SK-N-SH treated with all-trans-retinoic acid at 6 μM for 48 hours (cell line): ENCODE measurements at regions not wholly inside any gene's neighbourhood (a gene's known extent, or its start where the extent isn't known, plus 50 kb on each side); places are given as distances from the start of the nearest gene placed in this dataset.

Source experiments
- ATAC-seq: fragments of 200-7000 bp; cut with Tn5 transposase; 3 replicates; pipeline ENCODE4 v1.9.1; 2020; ENCODE audit warnings: mild to moderate bottlenecking, moderate library complexity
- ARNTL ChIP-seq: fragments of 450-650 bp; formaldehyde crosslinking; IDR thresholded peaks from 2 replicates; pipeline ENCODE4 v1.5.0; 2020; ENCODE audit warnings: low read depth, mild to moderate bottlenecking, moderate library complexity, borderline replicate concordance
- BACH2 ChIP-seq: fragments of 250-450 bp; sonication (Bioruptor Pico); IDR thresholded peaks from 2 replicates; pipeline ENCODE4 v1.9.0; 2021; ENCODE audit warnings: mild to moderate bottlenecking, borderline replicate concordance
- CREB5 ChIP-seq: fragments of 250-450 bp; sonication (Bioruptor Pico); IDR thresholded peaks from 2 replicates; pipeline ENCODE4 v1.5.1; 2020; ENCODE audit warnings: low read depth, mild to moderate bottlenecking, moderate library complexity
- CSDC2 ChIP-seq: fragments of 250-450 bp; sonication (Bioruptor Pico); IDR thresholded peaks from 2 replicates; pipeline ENCODE4 v1.5.0; 2020; ENCODE audit warnings: mild to moderate bottlenecking, moderate library complexity
- CSRNP3 ChIP-seq: fragments of 250-450 bp; sonication (Bioruptor Pico); IDR thresholded peaks from 2 replicates; pipeline ENCODE4 v1.5.1; 2021; ENCODE audit warnings: mild to moderate bottlenecking, moderate library complexity
- ESRRG ChIP-seq: fragments of 250-450 bp; sonication (Bioruptor Pico); IDR thresholded peaks from 2 replicates; pipeline ENCODE4 v1.6.1; 2021; ENCODE audit warnings: mild to moderate bottlenecking
- GLIS3 ChIP-seq: fragments of 250-450 bp; sonication (Bioruptor Pico); IDR thresholded peaks from 2 replicates; pipeline ENCODE4 v1.5.0; 2020; ENCODE audit warnings: mild to moderate bottlenecking, moderate library complexity
- ISL1 ChIP-seq: fragments of 250-450 bp; sonication (Bioruptor Pico); IDR thresholded peaks from 2 replicates; pipeline ENCODE4 v2.1.2; 2022; ENCODE audit warnings: mild to moderate bottlenecking, moderate library complexity
- OSR1 ChIP-seq: fragments of 250-450 bp; sonication (Bioruptor Pico); IDR thresholded peaks from 2 replicates; pipeline ENCODE4 v1.8.0; 2022; ENCODE audit warnings: moderate library complexity, mild to moderate bottlenecking, inconsistent platforms
- PATZ1 ChIP-seq: fragments of 250-450 bp; sonication (Bioruptor Pico); IDR thresholded peaks from 2 replicates; pipeline ENCODE4 v1.8.0; 2020; ENCODE audit warnings: mild to moderate bottlenecking, moderate library complexity, borderline replicate concordance
- POU6F1 ChIP-seq: fragments of 250-450 bp; sonication (Bioruptor Pico); IDR thresholded peaks from 2 replicates; pipeline ENCODE4 v1.8.0; 2021; ENCODE audit warnings: low read depth, mild to moderate bottlenecking, moderate library complexity, borderline replicate concordance
- SNAI2 ChIP-seq: fragments of 250-450 bp; sonication (Bioruptor Pico); IDR thresholded peaks from 2 replicates; pipeline ENCODE4 v1.5.0; 2020; ENCODE audit warnings: mild to moderate bottlenecking, moderate library complexity
- TCF4 ChIP-seq: fragments of 250-450 bp; sonication (Bioruptor Pico); IDR thresholded peaks from 2 replicates; pipeline ENCODE4 v1.8.0; 2021; ENCODE audit warnings: mild to moderate bottlenecking, moderate library complexity, borderline replicate concordance
- TSHZ2 ChIP-seq: fragments of 250-450 bp; sonication (Bioruptor Pico); IDR thresholded peaks from 2 replicates; pipeline ENCODE4 v1.5.0; 2020; ENCODE audit warnings: mild to moderate bottlenecking, moderate library complexity
- ZC3H10 ChIP-seq: fragments of 250-450 bp; sonication (Bioruptor Pico); IDR thresholded peaks from 2 replicates; pipeline ENCODE4 v1.5.1; 2021; ENCODE audit warnings: mild to moderate bottlenecking, moderate library complexity
- ZFP3 ChIP-seq: fragments of 250-450 bp; sonication (Bioruptor Pico); IDR thresholded peaks from 2 replicates; pipeline ENCODE4 v1.5.0; 2020; ENCODE audit warnings: mild to moderate bottlenecking, moderate library complexity
- ZFP30 ChIP-seq: fragments of 450-650 bp; formaldehyde crosslinking; IDR thresholded peaks from 2 replicates; pipeline ENCODE4 v1.5.0; 2022; ENCODE audit warnings: mild to moderate bottlenecking, moderate library complexity
- ZNF565 ChIP-seq: fragments of 450-650 bp; formaldehyde crosslinking; conservative IDR thresholded peaks from 2 replicates; pipeline ENCODE4 v1.5.0; 2020; ENCODE audit warnings: low read depth, mild to moderate bottlenecking, moderate library complexity
- ZNF70 ChIP-seq: fragments of 450-650 bp; formaldehyde crosslinking; IDR thresholded peaks from 2 replicates; pipeline ENCODE4 v1.5.0; 2020; ENCODE audit warnings: mild to moderate bottlenecking, moderate library complexity
- ZNF8 ChIP-seq: fragments of 450-650 bp; formaldehyde crosslinking; IDR thresholded peaks from 2 replicates; pipeline ENCODE4 v1.5.0; 2020; ENCODE audit warnings: mild to moderate bottlenecking, moderate library complexity

- TF ChIP-seq ZFP30 (CRISPR knock-in tag) (no peak), SNAI2 (CRISPR knock-in tag) (no peak), ZFP3 (no peak), BACH2 (CRISPR knock-in tag) (no peak), ZC3H10 (CRISPR knock-in tag) (no peak), CREB5 (CRISPR knock-in tag) (no peak), ZNF565 (CRISPR knock-in tag) (no peak), POU6F1 (CRISPR knock-in tag) (no peak), ARNTL (CRISPR knock-in tag) (no peak), TSHZ2 (CRISPR knock-in tag) (no peak), ESRRG (CRISPR knock-in tag) (no peak), CSDC2 (CRISPR knock-in tag) (no peak), CSRNP3 (CRISPR knock-in tag) (no peak), ZNF8 (CRISPR knock-in tag) (no peak), OSR1 (CRISPR knock-in tag) (no peak), ISL1 (CRISPR knock-in tag) (no peak), GLIS3 (CRISPR knock-in tag) (no peak), PATZ1 (no peak)
- no peak for ATAC-seq
Observed at GRCh38 chr12:98096436-98096835, 419.0 kb upstream of the TMPO start.

- no peak for ATAC-seq
- TF ChIP-seq CSRNP3 (CRISPR knock-in tag) (no peak), ARNTL (CRISPR knock-in tag) (no peak), ZC3H10 (CRISPR knock-in tag) (no peak), ZNF565 (CRISPR knock-in tag) (no peak), ZNF70 (CRISPR knock-in tag) (no peak), CREB5 (CRISPR knock-in tag) (no peak), TCF4 (CRISPR knock-in tag) (no peak), ZFP3 (no peak), ISL1 (CRISPR knock-in tag) (no peak), TSHZ2 (CRISPR knock-in tag) (no peak), BACH2 (CRISPR knock-in tag) (no peak), POU6F1 (CRISPR knock-in tag) (no peak), GLIS3 (CRISPR knock-in tag) (no peak)
- TF ChIP-seq, all 23 proteins: peak for 0
Observed at GRCh38 chr12:98106031-98106683, 409.2 kb upstream of the TMPO start.
